UCSD-AML1 (cell line): ENCODE measurements at regions not wholly inside any gene's neighbourhood (a gene's known extent, or its start where the extent isn't known, plus 50 kb on each side); places are given as distances from the start of the nearest gene placed in this dataset.
"Not testable (repeated sequence)": the region's sequence is repeated elsewhere in the genome, so short reads cannot be mapped to it uniquely, and the experiment has no call there.

Experiments
- DNase-seq: peaks from one replicate; lab custom pipeline; 2025; ENCODE audit not compliant: unreplicated experiment; lab: John Stamatoyannopoulos, UW

DNA sequence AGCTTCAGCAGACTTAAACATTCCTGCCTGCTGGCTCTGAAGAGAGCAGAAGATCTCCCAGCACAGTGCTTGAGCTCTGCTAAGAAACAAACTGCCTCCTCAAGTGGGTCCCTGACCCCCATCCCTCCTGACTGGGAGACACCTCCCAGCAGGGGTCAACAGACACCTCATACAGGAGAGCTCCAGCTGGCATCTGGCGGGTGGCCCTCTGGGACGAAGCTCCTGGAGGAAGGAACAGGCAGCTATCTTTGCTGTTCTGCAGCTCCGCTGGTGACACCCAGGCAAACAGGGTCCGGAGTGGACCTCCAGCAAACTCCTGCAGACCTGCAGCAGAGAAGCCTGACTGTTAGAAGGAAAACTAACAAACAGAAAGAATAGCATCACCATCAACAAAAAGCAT is 139.3 kb downstream of the ATXN7L3B start:
- not testable (repeated sequence) for DNase-seq

DNA sequence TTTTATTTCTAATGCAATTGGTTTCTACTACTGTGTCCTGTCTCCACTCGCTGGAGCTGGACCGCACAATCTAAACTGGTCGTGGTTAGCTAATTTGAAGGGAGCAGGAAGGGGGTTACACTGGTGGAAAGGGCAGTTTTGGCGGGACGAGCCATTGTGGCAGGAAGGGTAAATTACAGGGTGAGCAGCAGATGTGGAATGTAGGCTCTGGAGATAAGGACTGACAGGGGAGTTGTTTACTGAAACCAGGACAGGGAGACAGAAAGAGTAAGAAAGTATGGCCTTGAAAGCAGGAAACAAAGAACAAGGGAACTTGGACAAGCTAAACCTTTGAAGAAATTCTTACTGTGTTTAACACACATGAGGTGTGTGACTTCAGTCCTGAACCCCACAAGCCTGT is 147.8 kb downstream of the ATXN7L3B start:
- no peak for DNase-seq

DNA sequence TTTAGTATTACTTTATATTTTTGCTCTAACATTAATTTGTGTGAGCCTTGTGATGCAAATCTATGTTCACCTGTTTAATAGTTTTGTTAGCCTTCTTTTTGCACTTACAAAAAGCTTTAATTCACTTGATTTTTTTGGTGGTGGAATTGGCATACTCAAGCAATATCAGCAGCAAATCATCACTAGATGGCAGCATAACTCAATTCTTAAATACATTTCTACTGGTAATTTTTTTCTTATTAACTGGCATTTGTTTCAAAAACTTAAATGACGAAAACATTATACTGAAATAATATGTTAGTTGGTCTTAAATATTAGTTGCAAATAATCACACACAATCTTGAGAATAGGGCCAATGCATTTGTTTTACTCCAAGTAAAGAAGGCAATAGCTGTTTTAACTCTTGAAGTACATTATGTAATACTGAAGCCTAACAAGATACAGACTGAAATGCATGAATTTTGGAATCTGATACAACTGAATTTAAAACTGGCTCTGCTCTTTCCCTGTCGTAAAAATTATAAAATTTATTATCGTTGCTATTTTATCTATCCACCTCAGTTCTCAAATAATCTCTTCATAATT is 151.5 kb downstream of the ATXN7L3B start:
- DNase-seq, result no peak

DNA sequence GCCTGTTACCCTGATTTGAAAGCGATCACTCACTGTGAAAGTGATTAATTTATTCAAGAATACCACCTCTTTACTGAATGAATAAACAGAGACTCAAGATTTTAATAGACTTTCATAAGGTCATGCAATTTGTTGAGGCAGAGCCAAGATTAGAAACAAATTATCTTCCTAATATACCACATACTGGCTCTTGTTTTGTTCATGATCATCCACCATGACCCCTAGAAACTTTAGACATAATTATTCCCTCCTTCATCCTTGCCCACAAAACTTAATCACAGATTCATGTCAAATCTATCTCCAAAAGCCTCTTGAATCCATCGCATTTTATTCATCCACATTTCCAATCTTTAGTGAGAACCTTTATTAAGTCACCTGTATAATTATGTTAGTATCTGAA is 152.3 kb downstream of the ATXN7L3B start:
- no peak for DNase-seq

DNA sequence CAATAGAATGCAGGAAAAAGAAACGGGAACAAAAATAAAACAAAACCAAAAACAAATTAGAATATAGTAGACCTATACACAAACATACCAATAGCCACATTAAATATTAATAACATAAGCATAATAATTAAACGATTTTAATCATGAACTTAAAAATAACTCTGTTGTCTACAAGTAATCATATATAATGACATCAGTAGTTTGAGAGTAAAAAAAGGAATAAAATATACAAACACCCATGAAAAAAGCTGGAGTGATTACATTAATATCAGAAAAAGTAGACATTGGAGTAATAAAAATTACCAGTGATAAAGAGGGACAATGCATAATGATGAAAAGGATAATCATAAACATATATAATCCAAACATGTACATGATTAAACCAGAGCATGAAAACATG is 181.8 kb downstream of the ATXN7L3B start:
- no peak for DNase-seq

DNA sequence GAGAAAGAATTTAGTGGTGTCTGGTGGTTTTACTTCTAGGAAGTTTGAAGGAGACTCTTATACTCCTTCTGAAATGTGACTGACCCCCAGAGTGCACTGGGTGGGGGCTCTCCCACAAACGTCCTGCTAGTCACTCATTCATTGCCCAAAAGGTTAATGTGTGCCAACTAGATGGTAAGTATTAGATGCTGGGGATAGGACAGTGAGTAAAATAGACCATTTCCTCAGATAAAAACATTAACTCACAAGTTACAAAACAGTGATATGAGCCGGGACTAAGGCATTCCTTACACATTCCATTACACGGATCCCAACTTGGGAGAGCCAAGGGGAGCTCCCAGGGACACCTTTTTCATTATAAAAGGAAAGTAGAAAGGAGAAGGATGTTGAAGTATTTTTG is 185.1 kb downstream of the ATXN7L3B start:
- no peak for DNase-seq

DNA sequence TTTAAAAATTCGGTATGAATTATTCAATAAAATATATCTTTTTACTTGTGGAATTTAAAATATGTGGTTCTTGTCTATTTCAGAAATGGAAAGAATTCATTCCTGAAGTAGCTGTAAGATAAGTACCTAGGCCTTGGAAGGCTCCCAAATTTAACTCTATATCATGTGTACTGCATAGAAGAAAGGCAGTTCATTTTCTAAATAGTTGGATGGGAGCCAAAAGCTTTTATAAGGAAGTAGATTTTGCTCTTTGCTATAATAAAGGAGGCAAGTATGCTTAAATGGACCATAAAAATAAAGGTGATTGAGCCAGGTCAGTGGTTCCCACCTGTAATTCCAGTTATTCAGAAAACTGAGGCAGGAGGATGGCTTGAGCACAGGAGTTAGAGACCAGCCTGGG is 187.5 kb downstream of the ATXN7L3B start:
- no peak for DNase-seq

DNA sequence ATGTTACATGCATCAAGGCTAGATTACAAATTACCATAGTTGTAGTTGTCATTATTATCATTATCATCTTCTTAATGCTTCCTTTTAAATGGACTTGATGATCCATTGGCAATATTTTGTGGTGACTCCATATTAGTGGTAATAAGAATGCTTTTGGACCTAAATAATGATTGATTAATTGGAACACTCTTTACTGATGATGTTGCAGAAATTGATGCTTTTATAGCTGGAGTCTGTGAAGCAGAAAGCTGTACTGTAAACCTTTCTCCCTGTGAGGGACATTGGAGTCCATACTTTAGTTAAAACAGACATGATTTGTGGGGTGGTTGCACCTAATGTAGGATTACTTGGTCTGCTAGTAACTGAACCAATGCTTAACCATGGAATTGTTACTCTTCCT is 190.4 kb downstream of the ATXN7L3B start:
- DNase-seq, result no peak

DNA sequence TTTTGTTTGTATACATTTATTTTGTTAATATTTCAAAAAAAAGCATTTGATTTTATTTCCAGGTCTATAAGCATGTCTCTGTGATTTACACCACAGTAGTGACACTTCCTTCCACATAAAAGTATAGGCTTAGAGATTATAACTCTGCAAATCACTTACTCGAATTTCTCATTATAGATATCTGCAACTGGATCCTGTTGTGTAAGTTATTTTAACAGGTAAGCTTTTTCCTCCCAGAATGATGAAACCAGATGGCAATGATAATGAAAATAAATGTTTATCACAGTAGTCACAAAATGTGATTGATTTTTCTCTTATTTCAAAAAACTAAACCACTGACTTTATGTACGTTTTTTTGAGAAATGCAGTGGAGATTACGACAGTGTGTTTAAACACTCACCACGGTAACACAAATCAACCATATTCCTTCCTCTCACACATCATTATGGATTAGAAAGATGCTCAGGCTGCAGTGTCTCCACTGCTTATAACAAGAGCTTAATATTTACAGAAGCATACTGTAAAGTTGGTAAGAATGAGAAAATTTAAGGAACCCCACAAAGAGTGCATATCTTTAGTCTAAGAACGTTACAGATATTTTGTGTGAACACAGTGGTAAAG is 194.6 kb downstream of the ATXN7L3B start:
- DNase-seq, result no peak

DNA sequence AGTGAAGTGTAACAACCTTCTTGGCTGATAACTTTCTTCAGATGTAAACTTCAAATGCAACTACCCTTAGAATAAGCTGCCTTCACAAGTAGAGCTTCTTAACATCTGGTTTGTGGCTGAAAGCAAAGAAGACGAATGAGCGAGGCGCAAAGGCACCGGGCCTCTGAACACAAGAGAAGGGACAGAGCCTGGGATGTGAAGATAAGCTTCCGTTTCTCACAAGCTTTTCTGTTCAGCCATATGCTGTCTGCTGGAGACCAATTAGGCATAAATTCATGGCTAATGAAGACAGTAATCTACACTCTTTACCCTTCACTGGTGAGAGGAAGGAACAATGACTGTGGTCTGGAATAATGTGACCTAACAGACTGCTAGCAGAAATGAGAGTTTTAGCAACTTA is 195.2 kb downstream of the ATXN7L3B start:
- no peak for DNase-seq

DNA sequence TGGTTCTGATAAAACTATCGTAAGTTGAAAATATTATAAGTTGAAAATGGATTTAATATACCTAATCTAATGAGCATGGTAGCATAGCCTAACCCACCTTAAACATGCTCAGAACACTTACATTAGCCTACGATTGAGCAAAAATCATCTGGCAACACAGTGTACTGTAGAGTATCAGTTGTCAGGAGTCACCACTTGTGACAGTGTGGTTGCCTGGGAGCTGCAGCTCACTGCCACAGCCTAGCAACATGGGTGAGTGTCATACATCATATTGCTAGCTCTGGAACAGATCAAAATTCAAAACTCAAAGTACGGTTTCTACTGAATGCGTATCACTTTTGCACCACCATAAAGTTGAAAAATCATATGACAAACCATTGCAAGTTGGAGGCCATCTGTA is 203.5 kb downstream of the ATXN7L3B start:
- no peak for DNase-seq

DNA sequence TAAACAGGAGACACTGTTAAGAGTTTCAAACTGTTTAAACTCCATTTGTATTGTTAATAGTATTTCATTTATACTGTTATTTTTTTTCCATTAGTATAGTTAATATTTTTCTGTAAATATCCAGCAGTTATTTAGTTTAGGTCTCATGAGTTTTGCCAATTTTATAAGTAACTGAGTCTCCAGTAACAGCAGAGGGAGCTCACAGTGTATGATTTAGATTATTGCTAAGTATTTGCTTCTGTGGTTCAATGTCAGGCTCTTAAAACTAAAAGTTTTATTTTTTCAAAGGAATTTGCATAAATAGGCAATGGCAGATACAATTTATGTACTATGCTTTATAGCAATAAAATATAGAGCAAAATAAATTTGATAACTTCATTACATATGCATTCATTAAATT is 209.7 kb downstream of the ATXN7L3B start:
- DNase-seq, result no peak

DNA sequence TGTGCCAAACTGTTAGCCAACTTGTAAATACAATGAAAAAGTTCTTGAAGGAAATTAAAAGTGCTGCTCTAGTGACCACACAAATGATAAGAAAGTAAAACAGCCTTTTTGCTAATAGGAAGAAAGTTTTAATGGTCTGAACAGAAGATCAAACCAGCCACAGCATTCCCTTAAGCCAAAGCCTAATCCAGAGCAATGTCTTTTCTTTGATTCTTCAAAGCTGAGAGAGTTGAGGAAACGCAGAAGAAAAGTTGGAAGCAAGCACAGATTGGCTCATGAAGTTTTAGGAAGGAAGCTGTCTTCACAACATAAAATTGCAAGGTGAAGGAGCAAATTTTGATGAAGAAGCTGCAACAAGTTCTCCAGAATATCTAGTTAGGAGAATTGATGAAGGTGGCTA is 213.8 kb downstream of the ATXN7L3B start:
- DNase-seq, result no peak

DNA sequence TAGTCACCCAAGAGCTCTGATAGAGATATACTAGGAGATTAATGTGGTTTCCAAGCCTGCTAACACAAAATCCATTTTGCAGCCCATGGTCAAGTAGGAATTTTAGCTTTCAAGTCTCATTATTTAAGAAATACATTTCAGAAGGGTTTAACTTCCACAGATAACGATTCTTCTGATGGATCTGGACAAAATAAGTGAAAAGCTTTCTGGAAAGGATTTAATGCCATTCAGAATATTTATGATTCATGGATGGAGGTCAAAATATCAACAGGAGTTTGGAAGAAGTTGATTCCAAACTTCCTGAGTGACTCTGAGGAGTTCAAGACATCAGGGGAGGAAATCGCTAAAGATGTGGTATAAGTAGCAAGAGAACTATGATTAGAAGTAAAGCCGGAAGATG is 214.6 kb downstream of the ATXN7L3B start:
- DNase-seq, result no peak

DNA sequence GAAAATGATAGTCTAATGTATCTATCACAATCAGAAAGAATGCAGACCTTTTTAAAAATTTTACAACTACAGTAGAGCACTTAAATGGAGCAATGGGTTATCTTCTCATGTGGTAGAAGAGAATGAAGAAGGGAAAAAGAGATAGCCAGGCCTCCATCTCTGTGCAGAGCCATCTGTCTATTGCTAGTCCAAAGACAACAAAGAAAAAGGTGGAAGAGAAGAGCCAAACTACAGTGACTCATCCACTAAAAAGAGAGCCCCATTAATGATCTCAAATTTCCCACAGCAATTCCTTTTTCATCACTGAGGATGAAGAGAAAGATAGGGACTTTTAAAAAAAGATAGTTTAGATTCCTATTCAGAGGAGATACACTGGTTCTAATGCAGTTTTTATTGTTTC is 232.9 kb downstream of the ATXN7L3B start:
- DNase-seq, result no peak

DNA sequence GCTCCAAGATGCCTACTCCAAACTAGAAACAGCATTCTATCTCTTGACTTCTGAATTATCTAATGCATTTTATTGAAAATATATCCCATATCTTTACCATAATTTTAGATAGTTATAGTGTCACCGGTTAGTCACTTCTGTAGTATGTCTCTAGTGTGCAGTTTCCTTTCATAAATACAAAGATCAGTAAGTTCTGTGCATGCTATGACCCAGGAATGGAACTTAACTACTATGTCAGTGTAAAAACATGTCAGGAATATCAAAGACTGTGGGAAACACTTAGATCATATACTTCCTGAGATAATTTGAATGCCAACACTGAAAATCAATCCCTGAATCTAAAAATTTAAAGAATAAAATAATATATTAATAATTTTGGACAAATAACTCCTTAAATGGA is 237.6 kb downstream of the ATXN7L3B start:
- no peak for DNase-seq

DNA sequence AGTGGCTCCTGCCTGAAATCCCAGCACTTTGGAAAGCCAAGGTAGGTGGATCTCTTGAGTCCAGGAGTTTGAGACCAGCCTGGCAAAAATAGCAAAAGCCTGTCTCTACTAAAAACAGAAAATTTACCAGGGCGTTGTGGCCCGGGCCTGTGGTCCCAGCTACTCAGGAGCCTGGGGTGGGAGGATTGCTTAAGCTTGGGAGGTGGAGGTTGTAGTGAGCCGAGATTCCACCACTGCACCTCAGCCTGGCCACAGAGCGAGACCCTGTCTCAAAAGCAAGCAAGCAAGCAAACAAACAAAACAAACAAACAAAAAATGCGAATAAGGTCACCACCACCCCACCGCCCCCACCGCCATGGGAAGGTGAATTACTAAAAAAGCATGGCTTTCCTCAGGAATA is 238.7 kb downstream of the ATXN7L3B start:
- no peak for DNase-seq

DNA sequence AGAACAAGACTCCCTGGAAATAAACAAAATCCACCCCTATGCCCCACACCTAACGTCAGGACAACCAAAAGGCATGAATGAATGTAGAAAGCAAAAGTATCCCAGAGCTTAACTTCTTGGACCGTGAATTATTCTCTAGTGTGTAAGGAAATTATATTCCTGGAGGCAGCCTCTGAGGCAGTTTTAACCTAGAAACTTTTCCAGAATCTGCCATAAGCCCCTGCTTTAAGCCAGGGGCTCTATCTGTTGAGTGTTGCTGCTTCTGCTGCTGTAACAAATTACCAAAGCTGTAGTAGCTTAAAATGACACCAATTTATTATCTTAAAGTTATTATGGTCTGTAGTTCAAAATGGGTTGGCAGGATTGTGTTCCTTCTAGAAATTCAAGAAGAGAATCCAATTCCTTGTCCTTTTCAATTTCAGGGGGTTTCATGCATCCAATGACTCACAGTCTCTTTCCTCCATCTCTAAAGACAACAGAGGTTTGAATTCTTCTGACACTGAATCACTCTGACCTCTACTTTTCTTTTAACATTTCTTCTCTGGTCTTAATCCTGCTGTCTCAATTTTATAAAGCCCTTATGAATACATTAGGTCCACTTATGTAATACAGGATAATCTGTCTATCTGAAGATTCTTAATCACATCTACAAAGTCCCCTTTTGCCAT is 242.7 kb downstream of the ATXN7L3B start:
- no peak for DNase-seq

DNA sequence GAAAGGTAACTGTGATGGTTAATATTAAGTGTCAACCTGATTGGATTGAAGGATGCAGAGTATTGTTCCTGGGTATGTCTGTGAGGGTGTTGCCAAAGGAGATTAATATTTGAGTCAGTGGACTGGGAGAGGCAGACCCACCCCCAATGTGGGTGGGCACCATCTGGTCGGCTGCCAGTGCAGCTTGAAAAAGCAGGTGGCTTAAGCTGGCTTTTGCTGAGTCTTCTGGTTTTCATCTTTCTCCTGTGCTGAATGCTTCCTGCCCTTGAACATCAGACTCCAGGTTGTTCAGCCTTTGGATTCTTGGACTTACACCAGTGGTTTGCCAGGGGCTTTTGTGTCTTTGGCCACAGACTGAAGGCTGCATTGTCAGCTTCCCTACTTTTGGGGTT is 243.2 kb downstream of the ATXN7L3B start:
- DNase-seq, result not testable (repeated sequence)

DNA sequence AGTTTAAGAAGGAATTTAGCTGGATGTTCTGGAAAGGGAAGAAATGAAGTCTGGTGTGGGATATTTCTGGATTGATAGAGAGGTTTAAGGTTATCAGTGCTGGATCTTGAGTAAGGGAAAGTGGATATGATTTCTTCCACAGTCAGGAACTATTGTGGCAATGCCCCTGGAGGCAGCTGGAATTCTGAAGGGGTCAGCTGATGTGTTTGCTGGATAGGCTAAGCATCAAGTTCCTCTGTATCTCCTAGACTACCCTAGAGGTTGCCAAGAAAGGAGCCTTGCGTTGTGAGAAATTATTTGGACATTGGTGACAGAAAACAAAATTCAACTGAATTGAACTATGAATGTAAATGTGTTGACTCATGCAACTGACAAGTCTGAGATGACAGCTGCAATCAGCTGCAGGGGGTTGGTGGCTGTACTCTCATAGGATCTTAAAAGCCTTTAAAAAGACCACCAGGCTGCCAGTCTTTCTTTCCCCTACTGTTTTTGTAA is 244.4 kb downstream of the ATXN7L3B start:
- no peak for DNase-seq

DNA sequence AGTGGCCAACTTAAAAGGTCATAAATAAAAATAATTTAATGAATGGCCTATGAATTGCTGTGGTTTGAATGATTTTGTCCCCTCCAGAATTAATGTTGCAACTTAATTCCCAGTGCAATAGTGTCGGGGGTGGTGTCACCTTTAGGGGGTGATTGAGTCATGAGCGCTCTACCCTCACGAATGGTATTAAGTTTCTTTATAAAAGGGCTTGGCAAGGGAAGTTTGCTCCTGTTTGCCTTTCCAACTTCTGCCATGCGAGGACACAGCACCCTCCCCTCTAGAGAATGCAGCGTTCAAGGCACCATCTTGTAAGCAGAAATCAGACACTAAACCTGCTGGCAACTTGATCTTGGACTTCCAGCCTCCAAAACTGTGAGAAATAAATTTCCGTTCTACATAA is 253.3 kb downstream of the ATXN7L3B start:
- DNase-seq, result no peak

DNA sequence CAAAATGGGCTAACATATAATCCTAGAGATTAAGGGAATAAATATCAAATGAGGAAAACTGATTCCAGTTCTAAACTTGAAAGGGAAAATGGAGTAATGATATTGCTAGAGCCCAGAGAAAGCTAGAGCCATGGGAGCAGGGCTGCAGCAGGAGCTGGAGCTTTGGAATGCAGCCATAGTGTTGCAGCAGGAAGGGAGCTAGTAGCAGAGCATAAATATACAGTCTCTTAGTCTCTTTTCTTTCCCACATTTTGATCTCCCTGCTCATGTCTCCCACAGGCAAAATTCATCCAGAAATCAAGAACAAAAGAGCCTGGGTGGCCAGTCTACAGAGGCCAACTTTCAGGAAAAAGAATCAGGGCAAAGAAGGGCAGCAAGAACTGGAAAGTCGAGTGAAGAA is 253.7 kb downstream of the ATXN7L3B start:
- DNase-seq, result no peak

DNA sequence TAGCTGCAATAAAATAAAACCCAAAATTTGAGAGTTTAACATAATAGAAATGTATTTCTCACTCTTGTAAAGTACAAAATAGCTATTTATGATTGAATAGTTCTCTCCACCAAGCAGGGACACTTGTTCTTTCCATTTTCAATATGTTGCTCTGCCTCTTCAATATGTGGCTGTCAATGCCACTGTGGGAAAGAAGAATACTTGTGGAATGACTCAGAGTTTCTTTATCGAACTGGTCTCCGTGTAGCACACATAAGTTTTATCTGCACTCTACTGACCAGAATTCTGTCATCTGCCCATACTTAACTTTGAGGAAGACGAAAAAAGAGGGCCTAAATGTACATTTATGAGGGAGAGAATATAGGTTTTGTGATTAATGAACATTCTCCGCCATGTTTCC is 256.9 kb downstream of the ATXN7L3B start:
- no peak for DNase-seq
